HG03159 (cell line): ENCODE measurements at regions not wholly inside any gene's neighbourhood (a gene's known extent, or its start where the extent isn't known, plus 50 kb on each side); places are given as distances from the start of the nearest gene placed in this dataset.
"Not testable (repeated sequence)": the region's sequence is repeated elsewhere in the genome, so short reads cannot be mapped to it uniquely, and the experiment has no call there.

Experiments
- ATAC-seq: cut with Tn5 transposase; IDR thresholded peaks from one replicate; pipeline ENCODE4 v1.9.1; 2021; ENCODE audit warnings: mild to moderate bottlenecking, moderate library complexity; ENCODE audit not compliant: unreplicated experiment

GRCh38 chr6:56725254-56725653 lies 82.6 kb upstream of the DST start:
- ATAC-seq, result no peak

GRCh38 chr6:56724455-56724854 lies 81.8 kb upstream of the DST start:
- no peak for ATAC-seq

GRCh38 chr6:56720882-56721281 lies 78.2 kb upstream of the DST start:
- no peak for ATAC-seq

GRCh38 chr6:56720202-56720601 lies 77.5 kb upstream of the DST start:
- not testable (repeated sequence) for ATAC-seq

- not testable (repeated sequence) for ATAC-seq
Observed at GRCh38 chr6:56719315-56720058, 76.8 kb upstream of the DST start.

- no peak for ATAC-seq
Observed at GRCh38 chr6:56718236-56718635, 75.5 kb upstream of the DST start.

- no peak for ATAC-seq
Observed at GRCh38 chr6:56716229-56716628, 73.5 kb upstream of the DST start.

- no peak for ATAC-seq
Observed at GRCh38 chr6:56715741-56716140, 73.1 kb upstream of the DST start.

- ATAC-seq, result no peak
Observed at GRCh38 chr6:56714982-56715456, 72.3 kb upstream of the DST start.

- ATAC-seq, result no peak
Observed at GRCh38 chr6:56714273-56714672, 71.6 kb upstream of the DST start.

- ATAC-seq, result no peak
Observed at GRCh38 chr6:56713254-56713672, 70.6 kb upstream of the DST start.

GRCh38 chr6:56710967-56711366 lies 68.3 kb upstream of the DST start:
- no peak for ATAC-seq

- no peak for ATAC-seq
Observed at GRCh38 chr6:56709650-56710049, 67.0 kb upstream of the DST start.

GRCh38 chr6:56708810-56709597 lies 66.3 kb upstream of the DST start:
- no peak for ATAC-seq

GRCh38 chr6:56706981-56707726 lies 64.5 kb upstream of the DST start:
- no peak for ATAC-seq

- no peak for ATAC-seq
Observed at GRCh38 chr6:56699066-56699654, 56.5 kb upstream of the DST start.

- ATAC-seq, result no peak
Observed at GRCh38 chr6:56695702-56696101, 53.0 kb upstream of the DST start.

- no peak for ATAC-seq
Observed at GRCh38 chr6:56694002-56694401, 51.3 kb upstream of the DST start.

- no peak for ATAC-seq
Observed at GRCh38 chr6:56693246-56693607, 50.5 kb upstream of the DST start.

- no peak for ATAC-seq
Observed at GRCh38 chr6:56692523-56693245, 50.0 kb upstream of the DST start.
